Endothelial cell of umbilical vein (primary cell): ENCODE measurements at regions not wholly inside any gene's neighbourhood (a gene's known extent, or its start where the extent isn't known, plus 50 kb on each side); places are given as distances from the start of the nearest gene placed in this dataset.

Source experiments
- BruUV-seq: library from RNA; stranded (reverse); fragments of 400-500 nt; replicated peaks from 2 replicates; lab custom pipeline; 2021; lab: Mats Ljungman, UMichigan
- CTCF ChIA-PET: fragments of 300-600, 350-600 bp; sonication (Branson Sonifier 250); formaldehyde crosslinking; loops from one replicate; lab custom pipeline; 2021; ENCODE audit warnings: antibody characterized with exemption, inconsistent platforms; lab: Charles Lee
- POLR2A ChIA-PET: fragments of 300-600, 350-600 bp; sonication (Branson Sonifier 250); formaldehyde crosslinking; loops from one replicate; lab custom pipeline; 2021; ENCODE audit warnings: antibody characterized with exemption, inconsistent platforms; lab: Charles Lee
- DNase-seq: peaks from one replicate; pipeline ENCODE4 v3.0.0-alpha.2; 2011; ENCODE audit warnings: low read depth, low spot score
- FAIRE-seq: peaks from 2 replicates; lab custom pipeline; 2011; peaks lifted over from hg19 to GRCh38; lab: Jason Lieb, UNC
- H2AFZ ChIP-seq: 2 replicates; pipeline ENCODE4 v1.6.0; 2012; ENCODE audit warnings: low read depth, low read length, control low read depth, inconsistent platforms
- H3K27ac ChIP-seq: 2 replicates; pipeline ENCODE4 v1.5.1; 2011; ENCODE audit warnings: low read depth, mild to moderate bottlenecking, control low read depth, low read length, moderate library complexity; ENCODE audit not compliant: insufficient read depth
- H3K27me3 ChIP-seq, 2 experiments: 2 replicates each; pipeline versions ENCODE4 v1.6.0 to v1.6.1; 2011; ENCODE audit warnings: low read length in 2 of 2, mixed read lengths in 1 of 2; ENCODE audit not compliant: control insufficient read depth in 2 of 2, insufficient read depth in 2 of 2
- H3K36me3 ChIP-seq, 2 experiments: 2 replicates in 1 of 2; 3 replicates in 1 of 2; pipeline ENCODE4 v1.5.1; 2011; ENCODE audit warnings: low read length in 2 of 2, mild to moderate bottlenecking in 1 of 2, moderate library complexity in 1 of 2; ENCODE audit not compliant: control insufficient read depth in 2 of 2, insufficient read depth in 2 of 2; ENCODE audit errors: extremely low read depth in 1 of 2
- H3K4me1 ChIP-seq: 3 replicates; pipeline ENCODE4 v1.5.1; 2011; ENCODE audit warnings: mild to moderate bottlenecking, low read length; ENCODE audit not compliant: control insufficient read depth, insufficient read depth; ENCODE audit errors: extremely low read depth
- H3K4me2 ChIP-seq: 2 replicates; pipeline ENCODE4 v1.6.1; 2011; ENCODE audit warnings: low read length, control low read depth, mixed read lengths; ENCODE audit not compliant: insufficient read depth
- H3K4me3 ChIP-seq, 3 experiments: fragments of 200-600 bp in 1 of 3; sonication (generic), shearing (Covaris generic) in 1 of 3; replicated peaks in 1 of 3; 2 replicates each; pipeline ENCODE4 v1.5.1; 2011 to 2016; ENCODE audit warnings: control low read depth in 3 of 3, low read length in 3 of 3, mild to moderate bottlenecking in 2 of 3, inconsistent platforms in 1 of 3, low read depth in 1 of 3, moderate library complexity in 1 of 3; ENCODE audit not compliant: insufficient read depth in 1 of 3
- H3K79me2 ChIP-seq: 2 replicates; pipeline ENCODE4 v1.6.0; 2012; ENCODE audit warnings: low read length, inconsistent platforms; ENCODE audit not compliant: control insufficient read depth, insufficient read depth
- H3K9ac ChIP-seq: replicated peaks from 2 replicates; pipeline ENCODE3; 2011; ENCODE audit warnings: low read length, control low read depth; ENCODE audit not compliant: insufficient read depth; ENCODE audit errors: extremely low read depth
- H3K9me1 ChIP-seq: replicated peaks from 3 replicates; pipeline ENCODE4 v1.6.0; 2011; ENCODE audit warnings: mild to moderate bottlenecking, low read length; ENCODE audit not compliant: control insufficient read depth, insufficient read depth; ENCODE audit errors: extremely low read depth
- H3K9me3 ChIP-seq: replicated peaks from 2 replicates; pipeline ENCODE4 v1.5.1; 2012; ENCODE audit warnings: low read length, inconsistent platforms; ENCODE audit not compliant: control insufficient read depth, insufficient read depth
- H4K20me1 ChIP-seq: replicated peaks from 2 replicates; pipeline ENCODE3; 2011; ENCODE audit warnings: mild to moderate bottlenecking, low read length; ENCODE audit not compliant: control insufficient read depth, insufficient read depth; ENCODE audit errors: extremely low read depth
- CTCF ChIP-seq, 2 donors: IDR thresholded peaks; 1 replicate in 1 of 2; 2 replicates in 1 of 2; pipeline ENCODE4 v1.5.1; 2011; ENCODE audit warnings: low read length in 2 of 2, mild to moderate bottlenecking in 2 of 2, moderate library complexity in 2 of 2, control low read depth in 1 of 2, inconsistent platforms in 1 of 2, low read depth in 1 of 2; ENCODE audit not compliant: insufficient read depth in 1 of 2; ENCODE audit errors: extremely low read depth in 1 of 2
- EZH2 ChIP-seq: IDR thresholded peaks from 2 replicates; pipeline ENCODE4 v1.6.1; 2012; ENCODE audit warnings: borderline replicate concordance, low read depth, mild to moderate bottlenecking, moderate library complexity, low read length, inconsistent platforms; ENCODE audit not compliant: severe bottlenecking
- FOS ChIP-seq: IDR thresholded peaks from 2 replicates; pipeline ENCODE4 v1.6.1; 2011; ENCODE audit warnings: mild to moderate bottlenecking, low read length, moderate library complexity, borderline replicate concordance; ENCODE audit not compliant: insufficient read depth
- GATA2 ChIP-seq: IDR thresholded peaks from 2 replicates; pipeline ENCODE4 v1.7.0; 2011; ENCODE audit warnings: low read depth, mild to moderate bottlenecking, moderate library complexity, mixed read lengths, low read length; ENCODE audit not compliant: insufficient read length, insufficient read depth
- JUN ChIP-seq: IDR thresholded peaks from 2 replicates; pipeline ENCODE4 v1.6.1; 2011; ENCODE audit warnings: borderline replicate concordance, low read depth; ENCODE audit not compliant: insufficient read length, insufficient read depth
- MAX ChIP-seq: IDR thresholded peaks from 2 replicates; pipeline ENCODE4 v1.6.1; 2011; ENCODE audit not compliant: insufficient read depth, insufficient read length
- MYC ChIP-seq: IDR thresholded peaks from one replicate; pipeline ENCODE4 v1.6.1; 2011; ENCODE audit warnings: mild to moderate bottlenecking, low read depth, low read length
- POLR2A ChIP-seq: IDR thresholded peaks from 2 replicates; pipeline ENCODE4 v1.6.1; 2012; ENCODE audit warnings: low read depth, mild to moderate bottlenecking, control low read depth, low read length
- POLR2AphosphoS5 ChIP-seq: IDR thresholded peaks from 2 replicates; pipeline ENCODE4 v1.6.1; 2012; ENCODE audit warnings: low read depth, mild to moderate bottlenecking, control low read depth, low read length, moderate library complexity; ENCODE audit not compliant: insufficient read depth
- dilution Hi-C: fragments of 300-500 bp; cut with MboI; formaldehyde crosslinking; loops from one replicate; pipeline ENCODE4 v1.15.0; 2019; ENCODE audit warnings: low sequenced_read_pairs; ENCODE audit not compliant: extremely low pct_ligation_motif_present
- intact Hi-C: fragments of 100-400 bp; cut with micrococcal nuclease; formaldehyde crosslinking; loops from one replicate; pipeline ENCODE4 v1.10.0; 2022

- H3K27me3 ChIP-seq: no peaks in the 10 kb centered on the region
- POLR2A ChIA-PET: no interaction called here
- no peak overlapping the region for H3K4me3 ChIP-seq
Measured at GRCh38 chr2:2681711-2682251, 350.7 kb upstream of the MYT1L start.

More at GRCh38 chr2:2681711-2682251, 350.7 kb upstream of the MYT1L start:
- FAIRE-seq (no peak), DNase-seq (no peak)
- Histone ChIP-seq H3K27ac (no peak overlapping the region), H3K4me2 (no peak overlapping the region), H3K9me1 (no peaks in the 10 kb centered on the region), H3K79me2 (no peaks in the 10 kb centered on the region), H3K4me1 (no peaks in the 10 kb centered on the region), H4K20me1 (no peaks in the 10 kb centered on the region), H3K9me3 (no peaks in the 10 kb centered on the region), H2AFZ (no peak overlapping the region), H3K9ac (no peak overlapping the region), H3K36me3 (no peaks in the 10 kb centered on the region)
- intact Hi-C loops (no loop called here), dilution Hi-C loops (no loop called here)
- TF ChIP-seq JUN (no peak), POLR2AphosphoS5 (no peak), POLR2A (no peak), GATA2 (no peak), MAX (no peak), FOS (no peak), CTCF (IDR thresholded peaks at IDR 0.05; ENCODE audit: extremely low read depth in 1 of 2, insufficient read depth in 1 of 2, low read depth in 1 of 2, low read length in 2 of 2) (no peak), MYC (no peak), EZH2 (no peak)
- CTCF ChIA-PET: no interaction called here
- no TSS peak for BruUV-seq
